GM21786 (cell line): ENCODE measurements at regions not wholly inside any gene's neighbourhood (a gene's known extent, or its start where the extent isn't known, plus 50 kb on each side); places are given as distances from the start of the nearest gene placed in this dataset.

ENCODE experiments used
- ATAC-seq: cut with Tn5 transposase; IDR thresholded peaks from one replicate; pipeline ENCODE4 v1.9.1; 2021; ENCODE audit not compliant: unreplicated experiment

DNA sequence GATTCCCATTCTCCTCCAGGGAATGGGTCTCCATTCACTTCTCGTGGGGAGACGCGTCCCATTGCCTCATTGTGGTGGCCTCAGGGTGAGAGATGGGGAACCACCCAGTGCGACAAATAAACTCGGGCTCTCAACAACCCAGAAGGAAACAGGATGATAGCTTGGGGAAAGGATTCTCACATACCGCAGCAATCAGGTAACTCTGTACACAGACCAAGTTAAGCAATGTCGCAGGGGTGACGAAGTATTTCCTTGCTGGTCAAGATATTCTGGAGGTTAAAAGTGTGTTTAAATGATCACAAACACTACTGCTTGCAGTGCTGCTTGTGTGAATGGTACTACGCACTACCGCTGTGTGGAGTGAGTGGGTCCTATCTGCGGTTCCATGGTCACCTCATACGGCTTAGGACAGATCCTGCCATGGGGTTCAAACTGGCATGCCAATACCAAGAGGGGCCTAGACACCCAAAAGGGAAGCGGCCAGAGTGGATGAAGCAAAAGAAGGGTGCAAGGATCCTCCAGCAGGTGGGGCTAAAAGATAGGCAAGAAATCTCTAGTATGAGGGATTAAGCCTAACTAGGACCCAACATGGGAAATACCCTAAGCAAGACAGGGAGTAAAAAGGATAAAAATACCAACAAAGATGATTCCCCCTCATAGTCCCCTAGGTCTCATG is 143.8 kb upstream of the TMEM106B start:
- peak; percentile 77 for ATAC-seq

DNA sequence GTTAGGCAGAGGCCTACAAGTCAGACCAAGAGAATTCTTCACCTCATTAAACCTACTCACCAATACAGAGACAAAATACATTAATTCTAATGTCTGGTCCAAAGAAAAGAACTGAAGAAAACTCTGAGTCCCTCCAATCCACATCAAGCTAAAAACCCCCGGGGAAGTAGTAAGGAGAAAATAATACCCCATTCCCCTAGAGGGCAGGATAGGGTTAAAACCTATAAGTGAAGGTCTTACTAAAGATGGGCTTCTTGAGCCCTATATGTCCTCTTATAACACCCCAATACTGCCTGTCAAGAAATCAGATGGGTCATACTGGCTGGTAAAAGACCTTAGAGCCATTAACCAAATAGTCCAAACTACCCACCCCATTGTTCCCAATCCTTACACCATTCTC is 141.3 kb upstream of the TMEM106B start:
- no peak for ATAC-seq

DNA sequence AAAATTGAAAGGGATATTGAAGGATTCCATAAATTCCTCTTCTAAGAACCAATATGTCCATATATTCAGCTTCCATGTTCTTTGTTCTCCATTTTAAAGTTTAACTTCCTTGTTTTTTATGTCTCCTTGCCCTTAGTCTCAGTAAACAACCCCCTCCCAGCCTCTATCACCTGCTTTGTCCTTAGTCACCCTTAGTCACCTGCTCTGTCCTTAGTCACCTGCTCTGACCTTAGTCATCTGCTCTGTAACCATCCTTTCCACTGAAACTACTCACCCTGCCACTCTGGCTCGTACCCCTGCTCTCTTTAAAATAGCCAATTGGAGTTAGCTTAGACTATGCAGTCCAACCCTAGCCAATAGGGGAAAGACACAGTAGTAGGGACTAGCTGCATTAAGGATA is 136.2 kb upstream of the TMEM106B start:
- no peak for ATAC-seq

DNA sequence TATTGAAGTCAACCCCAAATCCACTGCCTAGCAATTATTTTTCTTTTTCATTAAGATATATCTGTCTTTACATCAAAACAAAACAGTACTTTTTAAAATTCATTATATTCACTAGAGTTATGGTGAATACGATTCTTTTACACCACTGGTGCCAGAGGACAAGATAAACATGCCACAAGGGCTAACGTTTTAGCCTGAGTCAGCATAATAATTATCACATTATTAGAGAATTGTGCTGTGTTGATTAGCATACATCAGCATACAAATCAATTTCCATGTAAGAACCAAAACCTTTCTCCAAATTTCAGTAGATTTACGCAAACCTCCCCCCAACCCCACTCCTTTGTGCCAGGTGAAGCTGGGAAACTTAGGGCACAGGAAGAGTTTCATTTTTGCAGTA is 131.1 kb upstream of the TMEM106B start:
- ATAC-seq, result no peak

DNA sequence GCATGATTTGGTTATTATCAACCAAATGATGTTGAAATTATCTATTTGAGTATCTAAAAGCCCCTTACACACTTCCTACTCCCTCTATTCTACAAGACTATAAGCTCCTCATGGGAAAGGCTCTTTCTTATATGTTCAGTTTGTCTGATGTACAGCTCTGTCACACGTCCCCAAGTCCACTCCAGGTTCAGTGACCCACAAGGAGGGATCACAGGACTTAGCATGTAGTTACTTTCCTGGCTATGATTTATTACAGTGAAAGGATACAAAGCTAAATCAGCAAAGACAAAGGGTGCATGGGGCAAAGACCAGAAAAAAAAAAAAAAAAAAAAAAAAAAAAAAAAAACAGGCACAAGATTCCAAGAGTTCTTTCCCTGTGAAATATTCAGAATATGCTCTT is 125.6 kb upstream of the TMEM106B start:
- ATAC-seq, result no peak

DNA sequence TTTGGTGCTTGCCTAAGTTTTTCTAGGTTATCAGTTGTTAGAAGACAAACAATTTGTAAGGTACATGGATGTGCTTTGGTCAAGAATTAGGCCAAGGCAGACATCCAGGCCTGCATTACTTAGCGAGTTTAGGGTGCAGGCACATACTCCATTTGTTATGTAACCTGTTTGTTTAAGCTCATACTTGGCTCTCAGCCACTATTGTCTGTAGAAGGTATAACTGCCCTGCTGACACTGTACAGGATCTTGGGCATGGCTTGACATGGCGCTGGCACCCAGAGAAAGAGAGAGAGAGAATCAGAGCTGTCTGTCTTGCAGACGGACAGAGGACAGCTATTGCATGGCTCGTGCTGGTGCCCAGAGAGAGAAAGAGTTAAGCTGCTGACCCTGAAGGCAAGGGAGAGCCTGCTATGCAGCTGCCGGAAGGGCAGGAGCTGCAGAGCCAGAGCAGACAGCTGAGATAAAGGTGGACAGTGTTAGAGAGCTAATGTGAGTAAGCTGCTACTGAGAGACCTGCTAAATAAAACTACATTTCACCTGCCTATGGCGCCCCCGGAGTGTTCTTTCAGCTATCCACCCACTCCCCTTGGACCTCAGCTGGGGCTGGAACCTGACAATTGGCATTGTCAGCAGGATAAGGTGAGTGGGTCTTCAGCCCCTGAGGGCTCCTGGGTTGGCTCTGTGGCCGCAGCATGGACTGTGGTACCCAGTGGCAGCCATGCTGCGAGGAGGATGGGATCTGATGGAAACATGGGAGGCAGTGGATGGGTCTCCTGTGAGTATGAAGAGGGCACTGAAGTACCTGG is 120.9 kb upstream of the TMEM106B start:
- no peak for ATAC-seq

DNA sequence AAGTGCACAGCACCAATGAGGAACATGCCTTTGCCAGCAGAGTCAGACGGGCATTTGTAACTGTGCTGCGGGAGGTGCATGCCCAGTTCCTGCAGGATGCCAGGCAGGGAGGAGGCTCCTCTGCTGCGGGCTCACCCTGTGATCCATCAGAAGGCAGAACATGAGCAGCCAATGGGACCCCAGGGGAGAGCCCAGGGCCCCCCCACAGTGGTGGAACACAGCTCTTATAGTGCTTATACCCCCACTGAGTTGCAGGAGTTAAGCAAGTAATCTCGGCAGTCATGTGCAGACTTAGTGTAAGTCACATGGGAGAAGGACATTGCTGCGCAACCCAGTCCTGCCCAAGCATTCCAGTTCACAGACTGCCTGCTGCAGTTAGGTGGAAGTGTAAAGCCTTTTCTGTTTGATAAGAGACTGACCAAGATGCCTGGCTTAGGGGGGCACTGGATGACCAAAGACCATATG is 120.3 kb upstream of the TMEM106B start:
- no peak for ATAC-seq

DNA sequence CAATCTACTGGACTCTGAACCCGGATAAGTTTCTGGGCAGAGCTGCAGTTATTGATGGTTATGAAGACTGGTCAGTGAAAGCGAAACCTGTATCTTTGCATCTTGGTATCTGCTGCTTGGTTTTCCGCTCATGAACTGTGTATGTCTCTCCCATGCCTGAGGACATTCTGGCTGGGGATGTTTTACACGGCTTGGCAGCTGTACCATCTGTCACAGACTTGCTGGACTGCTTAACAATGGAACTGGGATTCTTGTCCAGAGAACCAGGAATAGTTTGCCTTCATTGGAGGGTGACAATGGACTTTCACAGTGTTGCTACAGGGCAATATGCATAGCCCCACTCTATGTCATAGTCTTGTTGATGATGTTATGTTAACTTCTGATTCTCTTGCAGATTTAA is 119.9 kb upstream of the TMEM106B start:
- ATAC-seq, result no peak

DNA sequence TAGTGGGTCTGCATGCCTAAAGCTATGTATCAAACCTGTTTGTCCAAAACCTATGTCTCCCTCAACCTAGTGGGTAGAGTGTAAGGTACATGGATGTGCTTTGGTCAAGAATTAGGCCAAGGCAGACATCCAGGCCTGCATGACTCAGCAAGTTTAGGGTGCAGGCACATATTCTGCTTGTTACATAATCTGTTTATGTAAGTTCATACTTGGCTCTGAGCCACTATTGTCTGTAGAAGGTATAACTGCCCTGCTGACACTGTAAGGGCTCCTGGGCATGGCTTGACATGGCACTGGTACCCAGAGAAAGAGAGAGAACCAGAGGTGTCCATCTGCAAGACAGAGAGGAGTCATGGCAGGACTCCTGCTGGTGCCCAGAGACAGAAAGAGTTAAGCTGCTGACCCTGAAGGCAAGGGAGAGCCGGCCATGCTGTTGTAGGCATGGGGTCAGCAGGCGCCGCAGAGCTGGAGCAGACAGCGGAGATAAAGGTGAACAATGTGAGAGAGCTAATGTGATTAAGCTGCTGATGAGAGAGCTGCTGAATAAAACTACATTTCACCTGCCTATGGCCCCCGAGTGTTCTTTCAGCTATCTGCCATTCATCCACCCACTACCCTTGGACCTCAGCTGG is 118.5 kb upstream of the TMEM106B start:
- ATAC-seq, result no peak

DNA sequence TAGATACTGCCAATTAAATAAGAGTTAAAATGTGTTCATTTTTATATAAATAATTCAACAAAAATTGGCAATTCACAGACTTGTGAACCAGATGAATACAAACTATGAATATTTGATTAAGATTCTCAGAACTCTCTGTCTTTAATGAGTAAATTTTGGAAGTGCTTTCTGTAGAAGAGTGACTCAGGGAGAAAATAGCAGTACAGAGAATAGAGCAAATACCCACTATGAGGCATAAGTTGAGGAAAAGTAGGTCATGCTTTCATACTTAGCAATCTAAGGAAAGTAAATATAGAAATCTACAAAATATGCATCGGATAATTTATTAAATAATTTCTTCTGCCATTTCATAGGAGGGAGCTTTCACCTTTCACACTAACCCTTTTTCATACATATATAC is 117.7 kb upstream of the TMEM106B start:
- no peak for ATAC-seq

DNA sequence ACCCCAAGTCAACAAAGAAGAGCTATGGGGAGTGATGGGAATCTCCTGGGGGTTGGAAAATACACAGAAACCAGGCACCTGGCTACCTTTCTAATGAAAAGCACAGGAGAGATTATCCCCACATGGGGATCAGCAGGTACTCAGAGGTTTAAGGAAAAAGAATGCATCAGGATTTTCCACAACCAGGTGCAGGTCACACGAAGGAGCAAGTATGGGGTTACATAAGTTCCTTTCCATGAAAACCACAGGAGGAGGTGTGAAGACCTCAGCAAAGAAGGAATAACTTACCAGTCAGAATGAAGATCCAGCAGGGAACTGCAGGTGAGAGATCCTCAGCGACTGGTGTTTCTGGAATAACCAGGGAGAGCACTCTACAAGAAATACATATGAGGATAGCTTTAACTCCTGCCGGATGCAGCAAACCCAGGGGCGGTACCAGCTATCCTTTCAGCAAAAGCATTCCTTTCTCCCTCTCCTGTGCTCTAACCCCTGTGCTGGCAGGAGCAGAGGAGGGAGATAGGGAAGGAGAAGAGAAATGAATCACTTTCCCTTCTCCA is 116.7 kb upstream of the TMEM106B start:
- no peak for ATAC-seq

DNA sequence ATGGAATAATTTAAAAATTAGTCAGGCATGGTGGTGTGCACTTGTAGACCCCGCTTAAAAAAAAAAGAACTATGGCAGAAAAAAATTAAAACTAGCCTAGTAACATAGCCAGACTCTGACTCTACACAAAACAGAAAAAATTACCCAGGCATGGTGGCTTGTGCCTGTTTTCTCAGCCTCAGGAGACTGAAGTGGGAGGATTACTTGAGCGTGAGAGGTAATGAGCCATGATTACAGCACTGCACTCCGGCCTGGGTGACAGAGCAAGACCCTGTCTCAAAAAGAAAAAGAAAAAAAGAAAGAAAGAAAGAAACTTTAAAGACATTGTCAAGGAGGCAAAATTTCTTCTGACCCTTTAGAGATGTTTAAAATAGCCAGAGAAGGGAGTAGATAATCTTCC is 109.0 kb upstream of the TMEM106B start:
- no peak for ATAC-seq

DNA sequence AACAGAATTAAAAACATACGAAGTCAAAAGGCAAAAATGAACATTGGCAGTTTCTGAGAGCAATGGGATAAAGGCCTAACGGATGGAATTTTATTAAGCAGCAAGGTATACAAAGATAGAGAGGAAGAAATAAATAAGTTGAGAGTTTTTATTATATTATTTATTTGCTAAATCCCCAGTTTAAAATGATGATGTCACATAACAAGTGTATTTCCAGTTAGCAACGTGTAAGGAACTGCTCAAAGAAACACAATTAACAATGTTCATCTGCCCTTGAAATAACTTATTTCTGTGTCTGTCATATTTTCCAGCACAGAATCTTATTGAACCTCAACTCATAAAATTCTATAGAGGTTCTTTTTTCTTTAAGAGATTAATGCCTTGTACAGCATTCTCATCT is 108.6 kb upstream of the TMEM106B start:
- no peak for ATAC-seq

DNA sequence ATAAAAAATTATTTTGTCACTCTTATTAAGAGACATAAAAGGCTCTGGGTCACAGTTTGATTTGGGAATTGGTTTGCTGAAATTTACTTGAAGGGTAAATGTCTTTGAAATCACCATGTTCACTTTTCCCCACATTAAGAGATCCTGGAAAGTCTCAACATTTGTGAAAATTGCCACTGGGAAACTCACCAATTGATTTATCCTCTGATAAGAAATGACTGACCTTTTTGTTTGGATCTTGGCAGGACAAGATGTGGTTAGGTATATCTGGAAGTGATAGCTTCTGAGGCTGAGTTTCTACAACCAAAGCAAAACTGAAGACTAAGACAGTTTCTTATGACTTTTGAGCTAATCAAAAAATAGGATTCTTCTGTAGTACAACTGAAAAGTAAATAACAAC is 107.1 kb upstream of the TMEM106B start:
- no peak for ATAC-seq

DNA sequence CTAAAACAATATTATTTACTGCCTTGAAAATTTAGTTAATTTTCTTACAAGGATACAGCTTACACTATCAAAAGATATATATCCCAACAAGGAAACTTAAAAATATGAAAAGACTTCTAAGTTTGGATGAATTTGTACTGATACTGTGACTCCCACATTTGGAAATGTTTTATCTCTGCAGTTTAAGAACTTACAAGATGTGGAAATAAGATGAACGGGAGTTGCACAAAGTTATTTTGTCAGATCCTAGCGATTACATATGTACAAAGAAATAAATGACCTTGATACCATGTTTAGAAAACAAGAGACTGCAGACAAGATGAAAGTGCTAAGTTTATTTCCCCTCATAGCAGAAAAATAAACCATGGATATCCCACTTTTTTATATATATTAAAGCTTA is 103.7 kb upstream of the TMEM106B start:
- ATAC-seq, result no peak

DNA sequence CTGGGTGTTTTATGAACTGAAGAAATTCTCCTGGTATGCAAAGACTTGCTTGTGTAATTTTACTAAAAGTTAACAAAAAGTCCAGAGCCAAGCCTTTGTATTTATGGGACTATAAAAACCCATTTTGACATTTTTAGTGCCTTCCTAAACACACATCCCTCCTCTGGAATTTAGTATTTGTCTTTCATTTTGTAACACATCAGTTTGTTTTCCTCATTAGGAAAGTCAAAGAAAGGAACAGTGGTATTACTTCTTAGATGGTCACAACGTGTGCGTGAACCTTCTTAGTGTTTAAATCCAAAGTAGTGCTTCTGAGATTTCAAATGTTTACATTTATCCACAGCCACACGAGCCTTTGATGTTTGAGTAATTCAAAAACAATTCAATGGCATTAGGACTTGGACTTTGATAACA is 103.2 kb upstream of the TMEM106B start:
- ATAC-seq, result no peak

DNA sequence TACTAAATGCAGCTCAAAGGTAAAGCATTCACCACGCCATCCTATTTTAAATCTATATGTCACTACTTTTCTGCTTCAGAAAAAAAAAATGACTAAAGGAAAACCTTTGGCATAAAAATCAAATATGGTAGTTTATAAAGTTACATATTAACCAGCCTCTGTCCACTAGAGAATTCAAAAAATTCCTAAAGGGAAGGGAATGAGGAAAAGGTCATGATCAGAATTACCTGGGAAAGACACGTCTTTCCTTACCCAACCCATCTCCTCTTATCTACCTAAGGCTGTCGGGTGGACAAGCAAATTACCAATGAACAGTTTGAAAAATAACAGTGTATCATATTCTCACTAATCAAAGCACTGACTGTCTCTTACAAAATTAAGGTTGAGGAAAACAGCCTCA is 100.7 kb upstream of the TMEM106B start:
- no peak for ATAC-seq

DNA sequence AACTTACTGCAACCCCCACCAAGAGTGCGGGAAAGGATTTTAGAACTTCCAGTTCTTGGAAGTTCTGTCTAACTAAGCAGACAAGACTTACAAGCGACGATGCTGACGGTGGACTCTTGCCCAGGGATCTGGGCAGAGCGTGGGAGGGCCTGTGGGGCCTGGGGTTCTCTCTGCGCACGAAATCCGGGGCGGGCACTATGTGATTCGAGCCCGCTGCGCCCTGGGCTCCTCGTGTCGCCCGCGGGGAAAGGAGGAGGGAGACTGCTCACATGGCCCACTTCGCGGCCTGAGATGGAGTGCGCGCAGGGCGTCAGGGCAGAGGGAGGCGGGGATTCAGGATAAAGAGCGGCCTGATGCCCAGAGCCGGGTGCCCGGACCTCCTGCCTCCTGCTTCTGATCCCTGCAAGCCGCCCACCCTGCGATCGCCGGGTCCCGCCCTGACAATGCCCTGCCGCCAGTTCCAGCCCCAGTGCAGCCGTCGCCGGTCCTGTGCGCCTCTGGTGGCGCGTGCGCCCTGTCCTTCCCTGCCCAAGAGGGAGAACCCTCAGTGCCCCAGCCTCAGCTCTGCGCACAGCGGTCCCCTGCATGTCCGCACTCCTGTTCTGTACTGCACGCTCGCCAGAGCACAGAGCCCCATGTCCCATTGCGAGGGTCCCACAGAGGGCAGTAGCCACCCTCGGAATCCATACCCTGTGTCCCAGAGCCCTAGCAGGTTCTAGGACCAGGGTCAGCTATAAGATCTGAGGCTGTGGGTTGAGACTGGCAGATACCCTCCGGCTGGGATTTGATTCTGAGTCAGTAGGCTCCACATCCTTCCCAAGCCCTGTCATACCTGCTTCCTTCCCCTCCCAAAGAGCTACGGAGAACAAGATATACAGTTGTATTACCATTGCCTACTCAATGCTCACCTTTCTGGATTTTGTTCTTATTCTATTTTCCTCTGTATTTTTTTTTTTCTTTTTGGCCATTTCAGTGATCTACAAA is 99.4 kb upstream of the TMEM106B start:
- ATAC-seq, result no peak

DNA sequence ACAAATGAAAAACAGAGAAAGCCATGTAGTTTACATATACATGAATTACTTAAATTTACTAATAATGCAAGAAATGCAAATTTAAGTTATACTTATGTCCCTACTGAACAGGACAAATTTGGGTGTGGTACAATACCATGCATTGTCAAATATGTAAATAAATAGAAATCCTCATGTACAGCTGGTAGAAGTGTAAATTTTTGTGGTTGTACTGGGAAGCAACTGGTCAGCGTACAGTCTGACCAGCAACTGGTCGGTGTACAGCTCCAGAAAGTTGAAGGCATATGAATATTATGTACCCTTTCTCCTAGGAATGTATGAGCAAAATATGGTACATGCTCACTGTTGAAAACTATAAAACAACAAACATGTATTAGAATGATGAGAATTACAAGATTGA is 93.9 kb upstream of the TMEM106B start:
- no peak for ATAC-seq

DNA sequence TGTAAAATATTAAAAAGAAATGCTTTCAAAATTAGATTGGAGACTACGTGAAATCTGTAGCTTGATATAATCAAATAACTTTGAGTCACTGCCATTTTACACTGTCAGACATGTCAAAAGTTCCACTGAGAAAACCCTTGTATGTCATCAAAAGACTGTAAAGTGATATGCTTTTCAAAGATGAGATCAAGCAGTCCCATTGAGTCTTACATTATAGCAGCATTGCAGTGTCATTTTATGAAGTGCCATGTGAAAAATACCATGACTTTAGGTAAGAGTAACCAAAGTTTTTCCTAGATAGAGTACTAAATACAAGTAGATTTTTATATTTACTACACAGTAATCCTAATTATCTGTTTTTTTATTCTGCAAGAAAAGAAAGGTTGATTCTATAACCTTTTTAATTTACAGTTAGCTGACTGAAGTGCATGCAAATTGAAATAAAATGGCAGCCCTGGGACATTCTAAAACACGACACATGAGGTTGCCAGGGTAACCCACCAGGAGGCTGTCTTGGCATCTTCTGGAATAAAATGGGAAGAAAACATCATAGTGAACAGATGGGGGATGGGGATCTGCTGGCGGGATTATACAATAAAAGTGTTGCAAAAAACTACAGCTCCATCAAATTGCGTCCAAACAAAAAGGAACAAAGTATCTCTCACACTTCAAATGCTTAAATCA is 91.3 kb upstream of the TMEM106B start:
- ATAC-seq, result no peak
